Superior temporal gyrus (tissue), 1 donor: ENCODE measurements at regions not wholly inside any gene's neighbourhood (a gene's known extent, or its start where the extent isn't known, plus 50 kb on each side); places are given as distances from the start of the nearest gene placed in this dataset.
"Not testable (repeated sequence)": the region's sequence is repeated elsewhere in the genome, so short reads cannot be mapped to it uniquely, and the experiment has no call there.

ENCODE experiments used
- DNase-seq: peaks from one replicate; pipeline ENCODE4 v3.0.0-alpha.2; 2016; ENCODE audit errors: extremely low spot score

DNA sequence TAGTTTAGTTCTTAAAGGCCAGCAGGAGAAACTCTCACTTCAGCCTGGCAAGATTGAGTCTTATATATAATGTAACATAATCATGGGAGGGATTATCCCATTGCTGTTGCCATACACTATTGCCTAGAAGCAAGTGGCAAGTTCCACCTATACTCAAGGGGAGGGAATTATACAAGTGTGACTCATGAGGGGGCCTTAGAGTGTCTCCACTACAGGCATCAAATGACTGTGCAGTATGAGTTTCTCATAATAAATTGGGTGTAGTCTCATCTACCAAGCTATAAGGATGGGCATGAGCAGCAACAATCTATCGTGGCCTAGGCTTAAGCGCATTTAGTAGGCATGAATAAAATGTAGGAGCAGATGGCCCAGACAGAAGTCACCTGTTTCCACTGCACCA lies 89.1 kb upstream of the C1GALT1C1 start:
- DNase-seq: no peak

DNA sequence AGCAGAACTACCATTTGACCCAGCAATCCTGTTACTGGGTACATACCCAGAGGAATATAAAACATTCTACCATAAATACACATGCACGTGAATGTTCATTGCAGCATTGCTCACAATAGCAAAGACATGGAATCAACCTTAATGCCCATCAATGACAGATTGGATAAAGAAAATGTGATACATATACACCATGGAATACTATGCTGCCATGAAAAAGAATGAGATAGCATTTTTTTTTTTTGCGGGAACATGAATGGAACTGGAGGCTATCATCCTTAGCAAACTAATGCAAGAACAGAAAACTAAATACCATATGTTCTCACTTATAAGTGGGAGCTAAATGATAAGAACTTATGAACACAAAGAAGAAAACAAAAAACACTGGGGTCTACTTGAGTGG lies 72.5 kb upstream of the C1GALT1C1 start:
- not testable (repeated sequence) for DNase-seq

DNA sequence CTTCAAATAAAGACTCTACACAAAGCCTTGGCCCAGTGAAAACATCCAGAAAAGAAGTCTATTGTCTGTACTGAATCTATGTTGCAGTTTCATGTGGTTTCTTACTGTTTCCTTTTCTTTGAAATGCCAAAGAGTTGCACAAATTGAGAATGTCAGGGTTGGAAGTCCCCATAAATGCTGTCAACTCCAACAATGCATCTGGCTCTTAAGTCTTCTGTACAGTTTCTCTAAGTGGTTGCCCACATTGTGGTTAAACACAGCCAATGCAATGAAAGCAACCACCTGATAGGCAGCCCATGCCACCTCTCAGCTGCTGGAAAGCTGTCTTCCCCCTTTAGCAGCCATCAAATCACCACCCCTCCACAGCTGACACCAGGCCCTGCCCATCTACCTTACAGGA lies 67.2 kb upstream of the C1GALT1C1 start:
- DNase-seq: no peak

DNA sequence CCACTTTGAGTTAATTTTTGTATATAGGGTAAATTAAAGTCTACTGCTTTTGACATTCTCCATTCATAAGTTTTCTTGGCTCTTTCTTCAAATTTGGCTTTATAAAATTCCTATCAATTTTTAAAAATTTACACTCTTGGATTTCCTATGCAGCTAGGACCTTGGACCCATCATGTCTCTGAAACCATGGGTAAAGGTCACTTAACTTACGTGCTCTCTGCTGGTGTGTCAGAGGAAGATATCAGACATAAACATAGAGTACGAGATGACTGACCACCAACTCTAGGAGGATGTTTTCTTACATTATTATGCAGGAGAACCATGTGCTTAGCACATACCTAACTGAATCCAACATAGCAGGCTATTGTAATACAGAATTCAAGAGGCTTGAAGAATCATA lies 62.5 kb upstream of the C1GALT1C1 start:
- DNase-seq: no peak

DNA sequence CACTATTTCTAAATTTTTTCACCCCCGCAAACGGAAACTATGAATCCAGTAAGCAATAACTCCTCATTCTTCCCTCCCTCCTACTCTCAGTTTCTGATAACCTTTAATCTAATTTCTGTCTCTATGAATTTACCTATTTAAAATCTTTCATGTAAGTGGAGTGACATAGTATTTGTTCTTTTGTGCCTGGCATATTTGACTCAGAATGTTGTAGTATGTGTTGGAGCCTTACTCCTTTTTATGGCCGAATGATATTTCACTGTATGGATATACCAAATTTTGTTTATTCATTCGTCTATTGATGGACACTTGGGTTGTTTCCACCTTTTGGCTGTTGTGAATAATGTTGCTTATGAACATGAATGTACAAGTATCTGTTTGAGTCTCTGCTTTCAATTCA lies 61.1 kb upstream of the C1GALT1C1 start:
- no peak for DNase-seq

DNA sequence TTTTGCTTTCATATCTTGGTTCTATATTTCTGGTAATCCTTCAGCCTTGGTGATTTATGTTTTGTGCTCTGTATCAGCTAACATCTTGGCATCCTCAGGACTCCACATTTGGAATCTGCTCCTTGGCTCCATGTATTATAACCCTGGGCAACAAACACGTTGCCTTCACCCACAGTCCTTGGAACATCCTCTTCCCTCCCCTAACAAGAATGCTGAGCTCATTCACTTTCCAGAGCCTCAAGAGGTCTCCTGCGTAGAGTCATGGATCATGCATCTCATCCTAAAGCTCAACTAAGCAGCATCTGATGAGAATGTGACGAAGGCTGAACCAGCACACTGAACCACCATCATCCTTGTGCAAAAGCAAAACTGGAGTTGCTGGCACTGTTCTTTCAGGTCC lies 60.5 kb upstream of the C1GALT1C1 start:
- DNase-seq: no peak

DNA sequence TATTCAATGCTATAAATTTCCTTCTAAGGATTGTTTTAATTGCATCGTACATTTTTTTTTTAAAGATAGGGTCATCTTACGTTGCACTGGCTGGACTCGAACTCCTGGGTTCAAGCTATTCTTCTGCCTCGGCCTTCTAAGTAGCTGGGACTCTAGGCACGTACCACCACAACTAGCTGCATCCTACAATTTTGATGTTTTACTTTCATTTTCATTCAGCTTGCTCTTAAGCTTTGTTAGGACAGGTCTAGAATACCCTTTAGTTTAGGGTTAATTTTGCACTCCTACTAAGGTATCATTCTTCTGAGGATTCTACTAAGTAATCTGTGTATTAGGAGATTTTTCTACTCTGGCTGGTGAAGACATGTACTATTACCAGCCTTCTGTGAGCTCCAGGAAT lies 50.2 kb upstream of the C1GALT1C1 start:
- no peak for DNase-seq
